GM21526 (cell line): ENCODE measurements at regions not wholly inside any gene's neighbourhood (a gene's known extent, or its start where the extent isn't known, plus 50 kb on each side); places are given as distances from the start of the nearest gene placed in this dataset.
"Not testable (repeated sequence)": the region's sequence is repeated elsewhere in the genome, so short reads cannot be mapped to it uniquely, and the experiment has no call there.

ENCODE experiments used
- ATAC-seq: cut with Tn5 transposase; IDR thresholded peaks from one replicate; pipeline ENCODE4 v1.9.1; 2021; ENCODE audit warnings: moderate library complexity; ENCODE audit not compliant: unreplicated experiment, low FRiP score

DNA sequence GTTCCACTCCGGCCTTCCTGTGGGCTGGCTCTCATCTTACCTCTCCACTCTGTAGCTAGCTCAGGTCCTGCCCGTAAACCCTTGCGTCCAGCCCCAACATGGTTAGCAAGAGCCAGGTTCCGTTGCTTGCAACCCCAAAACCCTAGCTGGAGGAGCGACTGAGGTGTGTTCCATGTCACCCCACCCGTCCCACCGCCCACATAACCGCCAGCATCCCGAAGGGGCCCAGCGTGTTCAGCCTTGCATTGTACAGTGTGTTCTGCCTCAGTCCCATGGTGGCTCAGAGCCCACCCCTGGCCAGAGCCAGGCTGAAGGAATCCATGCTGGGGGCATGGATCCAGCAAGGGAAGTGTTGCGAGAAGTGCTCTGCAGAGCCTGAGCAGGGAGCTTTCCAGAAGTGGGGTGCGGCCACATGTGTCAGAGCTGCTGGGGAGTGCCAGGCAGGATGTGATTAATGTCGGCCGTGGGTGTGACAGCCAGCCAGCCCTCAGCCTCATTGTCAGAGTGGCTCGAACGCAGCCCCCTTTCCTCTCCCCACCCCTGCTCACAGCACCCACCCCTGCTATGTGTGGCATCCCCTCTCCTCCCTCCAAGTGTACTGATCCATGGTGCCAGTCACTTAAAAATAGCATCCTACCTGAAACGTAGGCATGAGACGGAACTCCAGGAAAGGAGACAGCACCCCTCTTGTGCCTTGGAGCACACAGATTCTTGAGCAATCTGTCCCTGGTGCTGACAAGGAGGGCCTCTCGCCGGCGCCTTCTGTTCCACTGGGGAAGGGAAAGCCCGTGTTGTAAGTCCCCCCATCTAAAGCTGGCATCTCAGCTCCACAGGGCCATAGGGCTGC, 158.9 kb downstream of the OR4M2 start:
- not testable (repeated sequence) for ATAC-seq

GRCh38 chr15:22239806-22240180, 159.5 kb downstream of the OR4M2 start:
- no peak for ATAC-seq

GRCh38 chr15:22240403-22240802, 160.1 kb downstream of the OR4M2 start:
- no peak for ATAC-seq

DNA sequence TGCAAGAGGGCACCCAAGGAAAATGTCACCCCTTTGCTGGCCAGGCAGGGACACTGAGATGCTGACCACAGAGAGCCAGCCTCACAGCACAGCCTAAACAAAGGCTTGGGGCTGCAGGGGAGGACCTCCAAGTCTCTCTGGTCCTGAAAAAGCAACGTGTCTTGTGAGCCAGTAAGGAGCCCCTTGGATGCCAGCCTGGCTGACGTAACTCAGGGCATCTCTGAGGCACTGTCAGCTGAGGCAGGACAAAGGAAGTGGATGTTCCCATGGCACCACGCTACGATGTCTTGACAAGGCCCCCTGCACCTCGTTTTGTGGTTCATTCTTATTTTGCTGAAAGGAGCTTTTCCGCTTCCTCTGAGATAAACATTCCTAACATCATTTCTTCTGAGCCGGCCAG, 160.7 kb downstream of the OR4M2 start:
- ATAC-seq: no peak

DNA sequence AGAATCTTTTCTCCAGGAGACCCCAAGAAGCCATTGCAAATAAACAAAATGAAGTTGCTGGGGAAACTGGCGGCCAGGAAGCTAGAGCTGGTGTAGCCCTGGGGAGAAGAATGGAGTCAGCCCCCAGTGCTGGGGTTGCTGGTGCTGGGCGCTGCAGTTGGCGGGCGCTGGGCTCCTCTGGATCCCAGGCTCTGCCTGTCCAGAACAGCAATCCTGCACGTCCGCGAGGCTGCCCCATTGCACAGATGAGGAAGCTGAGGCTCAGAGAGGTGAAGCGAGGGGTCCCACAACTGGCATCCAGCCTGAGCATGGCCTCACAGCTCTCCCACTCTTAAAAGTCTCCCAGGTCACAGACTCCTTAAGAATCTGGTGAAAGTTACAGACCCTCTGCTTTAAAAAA, 161.1 kb downstream of the OR4M2 start:
- no peak for ATAC-seq

DNA sequence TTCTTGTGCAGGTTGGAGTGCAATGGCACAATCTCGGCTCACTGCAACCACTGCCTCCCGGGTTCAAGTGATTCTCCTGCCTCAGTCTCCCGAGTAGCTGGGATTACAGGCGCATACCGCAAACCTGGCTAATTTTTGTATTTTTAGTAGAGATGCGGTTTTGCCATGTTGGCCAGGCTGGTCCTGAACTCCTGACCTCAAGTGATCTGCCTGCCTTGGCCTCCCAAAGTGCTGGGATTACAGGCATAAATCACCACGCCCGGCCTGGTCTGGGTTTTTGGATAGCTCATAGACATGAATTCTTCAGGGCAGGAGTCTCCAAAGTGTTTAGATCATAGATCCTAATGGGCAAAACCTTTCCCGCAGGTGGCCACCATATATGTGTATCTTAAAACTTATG, 162.0 kb downstream of the OR4M2 start:
- ATAC-seq: not testable (repeated sequence)

- no peak for ATAC-seq
Measured at GRCh38 chr15:22243440-22244130, 163.3 kb downstream of the OR4M2 start.

GRCh38 chr15:22249511-22249910, 169.2 kb downstream of the OR4M2 start:
- not testable (repeated sequence) for ATAC-seq

DNA sequence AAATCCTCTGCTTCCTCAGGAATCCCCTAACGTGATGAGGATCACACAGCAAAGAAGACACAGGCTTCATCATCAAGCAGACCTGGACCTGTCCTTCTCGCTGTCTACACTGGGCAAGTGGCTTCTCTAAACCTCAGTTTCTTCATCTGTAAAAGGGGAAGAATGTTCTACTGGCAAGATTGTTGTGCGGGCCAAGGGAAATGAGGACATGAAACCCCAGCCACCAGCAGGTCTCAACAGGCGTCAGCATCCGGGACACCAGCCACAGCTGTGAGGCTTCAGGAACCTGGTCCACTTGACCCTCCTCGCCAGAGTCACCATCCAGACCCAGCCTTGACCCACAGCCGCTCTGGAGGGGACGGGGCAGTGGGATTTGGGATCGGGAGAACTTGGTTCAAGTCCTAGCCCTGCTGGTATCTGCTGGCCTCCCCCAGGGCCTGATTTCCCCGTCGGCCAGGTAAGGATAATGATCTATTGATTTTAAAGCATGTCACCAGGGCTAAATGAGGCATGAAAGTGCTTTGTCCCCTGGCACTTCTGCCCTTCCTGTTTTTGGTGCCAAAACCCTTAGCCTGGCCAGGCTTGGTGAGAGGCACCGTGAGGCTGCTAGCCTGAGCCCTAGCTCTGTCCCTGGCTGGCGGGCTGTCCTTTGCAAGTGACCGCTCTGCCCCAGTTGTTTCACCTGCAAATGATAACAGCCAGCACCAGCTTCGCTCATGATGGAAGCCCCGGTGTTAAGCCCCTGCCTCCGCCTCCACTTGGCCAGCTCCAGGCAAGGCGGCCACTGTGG, 170.4 kb downstream of the OR4M2 start:
- ATAC-seq: peak; percentile 37

DNA sequence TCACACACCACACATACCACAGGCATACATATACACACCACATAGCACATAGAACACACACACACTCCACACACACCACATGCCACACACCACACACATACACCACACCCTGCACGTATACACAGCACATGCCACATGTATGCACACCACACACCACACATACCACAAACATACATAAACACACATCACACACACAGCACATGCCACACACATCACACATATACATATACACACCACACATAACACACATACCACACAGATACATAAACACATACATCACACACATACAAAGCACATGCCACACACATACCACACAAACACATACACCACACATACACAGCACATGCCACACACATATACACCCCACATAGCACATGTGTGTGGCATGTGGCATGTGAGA, 171.1 kb downstream of the OR4M2 start:
- ATAC-seq: no peak

- ATAC-seq: not testable (repeated sequence)
Measured at GRCh38 chr15:22252047-22252446, 171.7 kb downstream of the OR4M2 start.

DNA sequence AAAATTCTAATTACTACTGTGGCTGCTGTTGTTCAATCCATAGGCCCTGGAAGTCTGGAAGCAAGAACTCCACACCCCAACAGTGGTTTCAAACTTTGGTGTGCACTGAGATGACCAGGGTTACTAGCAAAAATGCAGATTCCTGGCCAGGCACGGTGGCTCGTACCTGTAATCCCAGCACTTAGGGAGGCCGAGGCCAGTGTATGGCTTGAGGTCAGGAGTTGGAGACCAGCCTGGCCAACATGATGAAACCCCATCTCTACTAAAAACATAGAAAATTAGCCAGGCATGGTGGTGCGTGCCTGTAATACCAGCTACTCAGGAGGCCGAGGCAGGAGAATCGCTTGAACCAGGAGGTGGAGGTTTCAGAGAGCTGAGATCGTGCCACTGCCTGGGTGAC, 172.2 kb downstream of the OR4M2 start:
- not testable (repeated sequence) for ATAC-seq

GRCh38 chr15:22253002-22253675, 172.8 kb downstream of the OR4M2 start:
- ATAC-seq: not testable (repeated sequence)

GRCh38 chr15:22253676-22254408, 173.5 kb downstream of the OR4M2 start:
- ATAC-seq: peak; percentile 62

DNA sequence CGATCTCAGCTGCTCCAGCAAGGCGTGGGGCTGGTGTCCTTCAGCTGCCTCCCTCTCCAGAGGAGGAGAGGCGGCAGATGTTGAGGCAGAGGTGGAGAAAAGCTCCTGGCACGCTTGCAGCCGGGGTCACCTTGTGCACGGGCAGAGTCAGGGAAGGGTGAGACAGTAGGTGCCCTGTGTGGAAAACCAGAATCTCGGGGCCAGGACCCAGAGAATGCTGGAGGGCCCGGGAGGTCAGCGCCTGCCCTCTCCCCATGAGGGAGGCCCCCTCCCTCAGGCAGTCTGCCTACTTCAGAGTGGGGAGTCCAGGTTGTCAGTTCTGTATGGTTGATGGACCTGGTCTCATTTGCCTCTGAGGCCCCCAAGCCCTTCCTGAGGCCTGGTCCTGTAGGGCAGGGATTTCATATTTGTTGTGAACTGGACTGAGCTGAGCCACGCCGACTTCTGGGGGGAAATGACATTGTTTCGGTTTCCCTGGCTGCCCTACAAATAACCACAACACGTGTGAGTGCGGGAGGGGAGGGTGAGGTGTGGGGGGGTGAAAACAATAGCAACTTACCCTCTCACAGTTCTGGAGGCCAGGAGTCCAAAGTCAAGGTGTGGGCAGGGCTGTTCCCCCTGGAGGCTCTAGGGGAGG, 174.2 kb downstream of the OR4M2 start:
- ATAC-seq: peak; percentile 36

GRCh38 chr15:22255606-22256005, 175.3 kb downstream of the OR4M2 start:
- not testable (repeated sequence) for ATAC-seq

DNA sequence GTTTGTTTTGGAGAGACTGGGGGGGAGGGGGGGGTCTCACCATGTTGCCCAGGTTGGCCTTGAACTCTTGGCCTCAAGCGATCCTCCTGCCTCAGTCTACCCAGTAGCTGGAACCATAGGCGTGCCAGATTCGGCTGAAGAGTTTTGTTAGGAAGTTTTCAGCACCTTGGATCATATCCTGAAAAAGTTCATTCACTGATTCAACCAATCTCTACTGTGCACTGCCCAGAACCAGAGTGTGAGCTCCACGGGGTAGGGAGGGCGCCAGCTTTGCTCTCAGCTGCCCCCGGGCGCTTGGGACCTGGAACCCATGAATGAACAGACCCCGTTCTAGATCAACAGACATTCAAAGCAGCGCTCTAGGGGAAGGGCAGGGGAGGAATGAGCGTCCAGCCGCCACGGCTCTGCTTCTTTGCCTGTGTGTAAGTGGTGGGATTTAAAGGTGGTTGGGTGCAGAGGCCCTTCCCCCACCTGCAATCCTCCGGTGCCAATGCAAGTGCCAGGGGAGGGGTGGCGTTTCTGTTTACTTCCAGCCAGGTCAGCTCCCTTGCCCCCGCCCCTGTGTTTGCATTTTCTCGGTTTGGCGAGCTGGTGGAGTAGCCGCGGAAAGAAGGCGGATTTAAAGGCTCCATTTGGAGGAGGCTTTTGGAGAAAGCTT, 176.2 kb downstream of the OR4M2 start:
- ATAC-seq: not testable (repeated sequence)

DNA sequence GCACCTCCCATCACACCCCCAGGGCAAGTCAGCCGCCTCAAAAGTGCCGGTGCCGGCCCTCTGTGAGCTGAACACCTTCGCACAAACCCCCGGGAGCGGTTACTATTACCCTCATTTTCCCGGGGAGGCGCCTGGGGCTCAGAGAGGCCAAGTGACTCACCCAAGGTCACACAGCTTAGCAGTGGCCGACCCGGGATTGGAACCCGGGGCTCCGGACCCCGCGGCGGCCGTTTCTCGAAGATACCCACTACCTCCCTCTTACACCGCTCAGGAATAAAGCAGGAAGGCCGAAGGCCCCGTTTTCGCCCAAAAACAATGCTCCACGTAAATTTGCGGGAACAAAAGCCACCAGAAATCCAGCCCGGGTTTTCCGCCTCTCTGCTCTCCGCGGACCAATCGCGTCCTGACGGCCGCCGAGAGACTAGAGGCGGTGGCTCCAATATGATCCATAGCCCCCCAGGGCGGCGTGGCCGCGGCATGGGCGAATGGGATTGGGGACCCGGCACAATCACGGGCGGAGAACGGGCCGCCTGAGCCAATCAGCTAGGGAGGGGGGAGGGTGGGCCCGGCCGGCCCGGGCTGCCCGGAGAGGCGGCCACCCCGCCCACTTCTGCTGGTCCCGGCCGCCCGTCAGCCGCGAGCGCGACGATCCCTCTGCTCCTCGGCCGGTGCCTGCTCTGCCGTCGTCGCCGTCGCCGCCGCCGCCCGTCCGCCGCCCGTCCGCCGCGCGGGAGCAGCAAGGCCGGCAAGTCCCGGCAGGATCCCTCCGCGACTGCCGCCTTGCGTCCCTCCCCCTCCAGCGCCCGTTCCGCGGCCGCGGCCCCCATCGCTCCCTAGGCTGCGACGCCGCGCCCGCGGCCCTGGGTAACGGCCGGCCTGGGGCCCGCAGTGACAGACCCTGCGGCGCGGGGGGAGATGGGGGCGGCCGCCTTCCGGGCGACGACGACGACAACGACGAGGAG, 177.0 kb downstream of the OR4M2 start:
- no peak for ATAC-seq
